GM21367 (cell line): ENCODE measurements at regions not wholly inside any gene's neighbourhood (a gene's known extent, or its start where the extent isn't known, plus 50 kb on each side); places are given as distances from the start of the nearest gene placed in this dataset.
"Not testable (repeated sequence)": the region's sequence is repeated elsewhere in the genome, so short reads cannot be mapped to it uniquely, and the experiment has no call there.

Experiments used
- ATAC-seq: cut with Tn5 transposase; IDR thresholded peaks from one replicate; pipeline ENCODE4 v1.9.1; 2021; ENCODE audit not compliant: unreplicated experiment

DNA sequence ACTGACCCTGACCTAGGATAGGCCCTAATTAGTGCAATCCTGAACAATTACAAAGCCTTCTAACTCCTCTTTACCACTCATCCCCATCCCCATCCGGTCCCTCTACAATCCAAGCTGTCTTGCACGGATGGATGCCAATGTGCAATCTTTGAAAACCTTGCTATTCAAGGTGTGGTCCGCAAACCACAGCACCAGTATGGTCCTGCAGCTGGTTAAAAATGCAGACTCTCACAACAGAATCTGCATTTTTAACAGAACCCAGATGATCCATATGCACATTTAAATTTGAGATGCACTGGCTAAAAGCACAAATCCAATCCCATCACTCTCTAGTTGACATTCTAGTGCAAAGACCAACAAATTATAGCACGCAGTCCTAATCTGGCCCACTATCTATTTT is 230.6 kb upstream of the KRR1 start:
- ATAC-seq = no peak

DNA sequence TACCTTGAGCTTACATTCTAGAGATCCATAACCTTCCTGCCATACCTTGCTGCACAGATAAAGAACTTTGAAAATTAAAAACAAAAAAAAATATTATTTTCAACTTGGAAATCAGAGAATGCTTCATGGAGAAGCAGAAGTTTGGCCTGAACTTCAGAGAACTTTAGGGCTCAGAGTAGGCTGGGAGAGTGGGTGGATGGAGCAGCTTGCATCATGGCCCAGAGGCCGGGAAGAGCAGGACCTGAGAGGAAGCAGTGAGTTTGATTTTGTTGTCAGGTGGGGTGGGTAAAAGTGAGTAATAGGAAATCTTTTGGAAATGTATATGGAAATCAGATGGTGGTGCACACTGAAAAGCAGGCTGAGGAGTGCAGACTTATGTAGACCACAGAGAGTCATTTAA is 228.5 kb upstream of the KRR1 start:
- ATAC-seq = no peak

- ATAC-seq = not testable (repeated sequence)
These were observed 227.7 kb upstream of the KRR1 start for GRCh38 chr12:75739098-75739497.

GRCh38 chr12:75738486-75738885 is 227.1 kb upstream of the KRR1 start:
- peak; percentile 97 for ATAC-seq

DNA sequence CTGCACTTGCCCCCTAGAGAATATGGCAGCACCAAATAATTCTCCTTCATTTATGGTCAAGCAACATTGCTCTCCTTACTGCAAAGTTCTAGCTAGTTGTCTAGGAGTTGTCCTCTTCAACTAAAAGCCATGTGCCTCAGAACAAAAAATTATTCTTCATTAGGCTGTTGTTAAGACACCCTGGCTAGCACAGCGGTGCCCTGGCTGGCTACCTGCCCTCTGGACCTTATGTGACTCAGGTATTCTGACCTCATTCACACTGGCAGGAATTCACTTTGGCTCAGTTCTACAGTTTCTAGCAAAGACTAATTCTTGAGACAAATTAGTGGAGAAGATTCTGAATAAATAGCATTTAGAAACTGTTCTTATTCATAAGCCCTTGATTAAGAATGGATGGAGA is 224.4 kb upstream of the KRR1 start:
- ATAC-seq = no peak

DNA sequence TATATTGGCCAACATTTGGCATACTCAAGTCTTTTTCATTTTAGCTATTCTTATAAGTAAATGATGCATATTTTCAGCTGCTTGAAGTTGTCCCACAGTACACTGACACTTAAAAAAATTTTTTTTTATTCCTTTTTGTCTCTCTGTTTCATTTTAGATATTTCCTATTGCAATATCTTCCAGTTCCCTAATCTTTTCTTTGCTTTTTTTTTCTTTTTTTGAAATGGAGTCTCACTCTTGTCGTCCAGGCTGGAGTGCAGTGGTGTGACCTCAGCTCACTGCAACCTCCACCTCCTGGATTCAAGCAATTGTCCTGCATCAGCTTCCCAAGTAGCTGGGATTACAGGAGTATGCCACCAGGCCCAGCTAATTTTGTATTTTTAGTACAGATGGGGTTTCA is 217.4 kb upstream of the KRR1 start:
- no peak for ATAC-seq

DNA sequence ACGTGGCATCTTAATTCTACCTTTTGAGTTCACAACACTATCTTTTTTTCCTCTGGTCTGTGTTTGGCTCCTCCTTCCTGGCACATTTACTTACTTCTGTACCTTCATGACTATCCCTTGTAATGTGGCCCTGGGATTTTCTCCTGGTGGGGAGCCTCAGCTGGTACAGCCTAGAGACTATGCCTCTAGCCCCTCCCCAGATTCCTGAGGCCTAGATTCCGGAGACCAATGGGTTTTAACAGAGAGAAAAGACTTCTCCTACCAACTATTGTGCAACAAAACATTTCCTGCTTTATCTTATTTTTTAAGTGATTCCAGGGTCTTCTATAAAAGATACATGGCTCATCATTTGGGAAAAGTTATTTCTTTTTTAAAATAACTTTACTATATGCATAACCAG is 216.2 kb upstream of the KRR1 start:
- ATAC-seq = no peak

GRCh38 chr12:75725521-75726111 is 214.2 kb upstream of the KRR1 start:
- no peak for ATAC-seq

- ATAC-seq = no peak
These were observed 213.5 kb upstream of the KRR1 start for GRCh38 chr12:75724928-75725312.

DNA sequence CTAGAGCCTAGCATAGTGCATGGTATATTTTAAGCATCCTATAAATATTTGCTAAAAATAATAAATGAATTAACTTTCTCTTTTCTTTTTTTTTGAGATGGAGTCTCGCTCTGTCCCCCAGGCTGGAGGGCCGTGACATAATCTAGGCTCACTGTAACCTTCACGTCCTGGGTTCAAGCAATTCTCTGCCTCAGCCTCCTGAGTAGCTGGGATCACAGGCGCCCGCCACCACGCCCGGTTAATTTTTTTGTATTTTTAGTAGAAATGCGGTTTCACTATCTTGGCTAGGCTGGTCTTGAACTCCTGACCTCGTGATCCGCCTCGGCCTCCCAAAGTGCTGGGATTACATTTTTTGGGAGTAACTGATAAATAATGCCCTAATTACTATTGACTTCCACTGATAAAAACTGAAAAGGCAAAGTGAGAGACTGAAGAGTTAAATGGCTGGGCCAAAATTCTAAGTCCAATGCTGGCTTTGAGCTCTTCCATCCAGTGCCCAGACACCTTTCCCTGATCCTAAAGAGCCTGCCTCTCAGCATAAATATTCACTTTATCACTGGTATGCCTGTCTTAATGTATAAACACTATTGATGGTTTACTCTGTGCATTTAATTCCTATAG is 213.0 kb upstream of the KRR1 start:
- ATAC-seq = no peak

DNA sequence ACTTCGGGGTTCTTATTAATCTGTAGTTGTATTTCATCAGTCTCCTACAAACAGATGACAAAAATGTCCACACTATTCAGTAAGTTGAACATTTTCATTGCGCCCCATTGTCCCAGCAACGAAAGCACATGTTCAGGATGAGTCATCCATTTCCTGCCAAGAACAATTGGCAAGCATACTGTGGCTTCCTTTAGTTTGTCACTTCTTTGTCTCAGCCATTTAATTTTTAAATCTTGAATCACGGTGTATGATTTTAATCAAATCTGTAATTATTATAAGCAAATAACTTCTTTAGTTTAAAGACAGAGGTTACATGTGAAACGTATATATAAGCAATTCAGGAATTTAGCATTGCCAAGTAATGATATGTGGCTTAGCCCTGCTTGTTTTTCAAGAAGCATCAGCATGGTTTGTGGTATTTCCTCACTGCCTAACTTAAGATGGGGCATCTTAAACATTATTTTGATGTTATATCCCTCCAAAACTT is 211.3 kb upstream of the KRR1 start:
- peak; percentile 92 for ATAC-seq

- no peak for ATAC-seq
These were observed 210.4 kb upstream of the KRR1 start for GRCh38 chr12:75721796-75722195.

- no peak for ATAC-seq
These were observed 209.6 kb upstream of the KRR1 start for GRCh38 chr12:75720812-75721641.

DNA sequence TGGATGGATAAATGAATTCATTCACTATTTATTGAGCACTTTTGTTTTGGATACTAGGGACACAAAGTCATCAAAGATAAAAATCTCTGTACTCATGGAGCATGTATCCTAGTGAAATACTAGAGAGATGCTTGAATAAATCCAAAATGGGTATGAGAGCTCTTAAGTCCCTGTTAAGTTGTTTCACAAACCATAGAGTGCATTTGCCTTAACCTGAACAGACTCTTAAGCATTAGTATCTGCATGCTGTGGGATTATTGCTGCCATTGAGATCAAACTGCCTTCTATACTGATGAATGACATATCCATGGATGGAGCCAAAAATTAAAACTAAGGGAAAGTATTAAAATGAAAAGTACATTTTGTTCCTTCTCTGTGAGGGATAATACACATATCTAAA is 206.5 kb upstream of the KRR1 start:
- no peak for ATAC-seq

DNA sequence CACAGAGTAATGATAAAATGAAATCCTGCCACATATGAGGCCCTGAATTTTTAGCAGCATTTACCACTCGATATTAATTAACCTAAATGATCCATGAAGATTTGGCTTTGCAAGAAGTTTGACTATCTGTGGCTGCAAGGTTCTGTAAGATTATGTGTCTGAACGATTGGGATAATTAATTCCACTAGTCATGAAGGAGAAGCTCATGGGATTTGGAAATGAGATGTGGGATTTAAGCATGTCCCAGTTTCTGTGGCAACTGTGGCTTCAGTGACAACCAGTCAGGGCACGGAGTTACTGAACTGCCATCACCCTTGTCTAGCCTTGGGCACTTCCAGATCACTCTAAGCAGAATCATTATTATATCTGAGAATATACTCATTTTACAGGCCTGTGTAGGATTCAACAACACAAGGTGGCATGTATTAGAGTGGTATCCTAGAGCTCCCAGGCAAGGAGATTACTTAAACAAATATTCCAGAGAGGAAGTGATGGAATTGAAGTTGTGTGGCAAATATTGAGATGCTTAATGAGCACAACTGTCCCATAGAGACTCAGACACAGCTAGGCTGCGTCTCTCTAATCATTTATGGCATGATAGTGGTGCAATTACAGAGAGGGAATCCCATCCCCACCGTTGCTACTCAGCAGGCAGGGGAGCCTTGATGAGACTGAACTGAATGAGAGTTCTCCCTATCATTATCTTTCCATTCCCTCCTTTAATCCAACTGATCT is 205.0 kb upstream of the KRR1 start:
- ATAC-seq = no peak

DNA sequence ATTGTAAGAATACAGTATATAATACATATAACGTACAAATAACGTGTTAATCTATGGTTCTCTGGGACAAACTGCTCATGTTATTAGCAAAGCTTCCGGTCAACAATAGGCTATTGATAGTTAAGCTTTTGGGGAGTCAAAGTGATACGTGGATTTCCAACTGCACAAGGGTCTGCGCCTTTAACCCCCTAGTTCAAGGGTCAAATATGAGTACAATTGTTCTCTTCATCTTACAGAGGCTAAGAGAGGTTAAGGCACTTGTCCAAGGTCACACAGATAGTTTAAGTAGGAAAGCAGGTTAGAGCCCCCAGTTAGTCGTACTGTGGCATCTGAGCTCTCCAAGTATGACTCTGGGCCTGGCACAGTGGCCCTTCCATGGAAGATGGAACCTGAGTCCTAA is 204.3 kb upstream of the KRR1 start:
- ATAC-seq = no peak

- no peak for ATAC-seq
These were observed 203.9 kb upstream of the KRR1 start for GRCh38 chr12:75715323-75715644.

GRCh38 chr12:75714462-75715322 is 203.3 kb upstream of the KRR1 start:
- no peak for ATAC-seq

- ATAC-seq = no peak
These were observed 202.0 kb upstream of the KRR1 start for GRCh38 chr12:75713434-75713833.

- no peak for ATAC-seq
These were observed 200.8 kb upstream of the KRR1 start for GRCh38 chr12:75712223-75712622.

DNA sequence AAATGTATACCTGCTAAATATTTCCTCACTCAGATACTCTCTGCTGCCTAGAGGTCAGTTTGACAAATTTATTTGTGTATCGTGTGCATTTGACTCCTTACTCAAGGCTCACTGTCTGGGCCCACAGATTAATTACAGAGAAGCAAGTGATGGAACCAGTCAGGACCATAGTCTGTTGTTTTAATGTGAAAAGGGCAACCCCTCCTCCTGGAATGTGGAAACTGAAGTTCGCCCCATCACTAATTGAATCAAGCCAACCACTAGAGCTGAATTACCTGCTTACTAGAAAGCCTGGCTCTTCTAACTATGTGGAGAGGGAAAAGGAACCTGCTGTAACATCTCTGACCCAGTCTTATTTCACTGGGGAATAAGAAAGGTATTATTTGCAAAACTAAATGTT is 199.9 kb upstream of the KRR1 start:
- no peak for ATAC-seq
